Endothelial cell of umbilical vein (primary cell): ENCODE measurements at regions not wholly inside any gene's neighbourhood (a gene's known extent, or its start where the extent isn't known, plus 50 kb on each side); places are given as distances from the start of the nearest gene placed in this dataset.

ENCODE experiments used
- BruUV-seq: library from RNA; stranded (reverse); fragments of 400-500 nt; replicated peaks from 2 replicates; lab custom pipeline; 2021; lab: Mats Ljungman, UMichigan
- CTCF ChIA-PET: fragments of 300-600, 350-600 bp; sonication (Branson Sonifier 250); formaldehyde crosslinking; loops from one replicate; lab custom pipeline; 2021; ENCODE audit warnings: antibody characterized with exemption, inconsistent platforms; lab: Charles Lee
- POLR2A ChIA-PET: fragments of 300-600, 350-600 bp; sonication (Branson Sonifier 250); formaldehyde crosslinking; loops from one replicate; lab custom pipeline; 2021; ENCODE audit warnings: antibody characterized with exemption, inconsistent platforms; lab: Charles Lee
- DNase-seq: peaks from one replicate; pipeline ENCODE4 v3.0.0-alpha.2; 2011; ENCODE audit warnings: low read depth, low spot score
- FAIRE-seq: peaks from 2 replicates; lab custom pipeline; 2011; peaks lifted over from hg19 to GRCh38; lab: Jason Lieb, UNC
- H2AFZ ChIP-seq: 2 replicates; pipeline ENCODE4 v1.6.0; 2012; ENCODE audit warnings: low read depth, low read length, control low read depth, inconsistent platforms
- H3K27ac ChIP-seq: 2 replicates; pipeline ENCODE4 v1.5.1; 2011; ENCODE audit warnings: low read depth, mild to moderate bottlenecking, control low read depth, low read length, moderate library complexity; ENCODE audit not compliant: insufficient read depth
- H3K27me3 ChIP-seq, 2 experiments: 2 replicates each; pipeline versions ENCODE4 v1.6.0 to v1.6.1; 2011; ENCODE audit warnings: low read length in 2 of 2, mixed read lengths in 1 of 2; ENCODE audit not compliant: control insufficient read depth in 2 of 2, insufficient read depth in 2 of 2
- H3K36me3 ChIP-seq, 2 experiments: 2 replicates in 1 of 2; 3 replicates in 1 of 2; pipeline ENCODE4 v1.5.1; 2011; ENCODE audit warnings: low read length in 2 of 2, mild to moderate bottlenecking in 1 of 2, moderate library complexity in 1 of 2; ENCODE audit not compliant: control insufficient read depth in 2 of 2, insufficient read depth in 2 of 2; ENCODE audit errors: extremely low read depth in 1 of 2
- H3K4me1 ChIP-seq: 3 replicates; pipeline ENCODE4 v1.5.1; 2011; ENCODE audit warnings: mild to moderate bottlenecking, low read length; ENCODE audit not compliant: control insufficient read depth, insufficient read depth; ENCODE audit errors: extremely low read depth
- H3K4me2 ChIP-seq: 2 replicates; pipeline ENCODE4 v1.6.1; 2011; ENCODE audit warnings: low read length, control low read depth, mixed read lengths; ENCODE audit not compliant: insufficient read depth
- H3K4me3 ChIP-seq, 3 experiments: fragments of 200-600 bp in 1 of 3; sonication (generic), shearing (Covaris generic) in 1 of 3; replicated peaks in 1 of 3; 2 replicates each; pipeline ENCODE4 v1.5.1; 2011 to 2016; ENCODE audit warnings: control low read depth in 3 of 3, low read length in 3 of 3, mild to moderate bottlenecking in 2 of 3, inconsistent platforms in 1 of 3, low read depth in 1 of 3, moderate library complexity in 1 of 3; ENCODE audit not compliant: insufficient read depth in 1 of 3
- H3K79me2 ChIP-seq: 2 replicates; pipeline ENCODE4 v1.6.0; 2012; ENCODE audit warnings: low read length, inconsistent platforms; ENCODE audit not compliant: control insufficient read depth, insufficient read depth
- H3K9ac ChIP-seq: replicated peaks from 2 replicates; pipeline ENCODE3; 2011; ENCODE audit warnings: low read length, control low read depth; ENCODE audit not compliant: insufficient read depth; ENCODE audit errors: extremely low read depth
- H3K9me1 ChIP-seq: replicated peaks from 3 replicates; pipeline ENCODE4 v1.6.0; 2011; ENCODE audit warnings: mild to moderate bottlenecking, low read length; ENCODE audit not compliant: control insufficient read depth, insufficient read depth; ENCODE audit errors: extremely low read depth
- H3K9me3 ChIP-seq: replicated peaks from 2 replicates; pipeline ENCODE4 v1.5.1; 2012; ENCODE audit warnings: low read length, inconsistent platforms; ENCODE audit not compliant: control insufficient read depth, insufficient read depth
- H4K20me1 ChIP-seq: replicated peaks from 2 replicates; pipeline ENCODE3; 2011; ENCODE audit warnings: mild to moderate bottlenecking, low read length; ENCODE audit not compliant: control insufficient read depth, insufficient read depth; ENCODE audit errors: extremely low read depth
- CTCF ChIP-seq, 2 donors: IDR thresholded peaks; 1 replicate in 1 of 2; 2 replicates in 1 of 2; pipeline ENCODE4 v1.5.1; 2011; ENCODE audit warnings: low read length in 2 of 2, mild to moderate bottlenecking in 2 of 2, moderate library complexity in 2 of 2, control low read depth in 1 of 2, inconsistent platforms in 1 of 2, low read depth in 1 of 2; ENCODE audit not compliant: insufficient read depth in 1 of 2; ENCODE audit errors: extremely low read depth in 1 of 2
- EZH2 ChIP-seq: IDR thresholded peaks from 2 replicates; pipeline ENCODE4 v1.6.1; 2012; ENCODE audit warnings: borderline replicate concordance, low read depth, mild to moderate bottlenecking, moderate library complexity, low read length, inconsistent platforms; ENCODE audit not compliant: severe bottlenecking
- GATA2 ChIP-seq: IDR thresholded peaks from 2 replicates; pipeline ENCODE4 v1.7.0; 2011; ENCODE audit warnings: low read depth, mild to moderate bottlenecking, moderate library complexity, mixed read lengths, low read length; ENCODE audit not compliant: insufficient read length, insufficient read depth
- JUN ChIP-seq: IDR thresholded peaks from 2 replicates; pipeline ENCODE4 v1.6.1; 2011; ENCODE audit warnings: borderline replicate concordance, low read depth; ENCODE audit not compliant: insufficient read length, insufficient read depth
- MAX ChIP-seq: IDR thresholded peaks from 2 replicates; pipeline ENCODE4 v1.6.1; 2011; ENCODE audit not compliant: insufficient read depth, insufficient read length
- MYC ChIP-seq: IDR thresholded peaks from one replicate; pipeline ENCODE4 v1.6.1; 2011; ENCODE audit warnings: mild to moderate bottlenecking, low read depth, low read length
- POLR2A ChIP-seq: IDR thresholded peaks from 2 replicates; pipeline ENCODE4 v1.6.1; 2012; ENCODE audit warnings: low read depth, mild to moderate bottlenecking, control low read depth, low read length
- POLR2AphosphoS5 ChIP-seq: IDR thresholded peaks from 2 replicates; pipeline ENCODE4 v1.6.1; 2012; ENCODE audit warnings: low read depth, mild to moderate bottlenecking, control low read depth, low read length, moderate library complexity; ENCODE audit not compliant: insufficient read depth
- dilution Hi-C: fragments of 300-500 bp; cut with MboI; formaldehyde crosslinking; loops from one replicate; pipeline ENCODE4 v1.15.0; 2019; ENCODE audit warnings: low sequenced_read_pairs; ENCODE audit not compliant: extremely low pct_ligation_motif_present
- intact Hi-C: fragments of 100-400 bp; cut with micrococcal nuclease; formaldehyde crosslinking; loops from one replicate; pipeline ENCODE4 v1.10.0; 2022

DNA sequence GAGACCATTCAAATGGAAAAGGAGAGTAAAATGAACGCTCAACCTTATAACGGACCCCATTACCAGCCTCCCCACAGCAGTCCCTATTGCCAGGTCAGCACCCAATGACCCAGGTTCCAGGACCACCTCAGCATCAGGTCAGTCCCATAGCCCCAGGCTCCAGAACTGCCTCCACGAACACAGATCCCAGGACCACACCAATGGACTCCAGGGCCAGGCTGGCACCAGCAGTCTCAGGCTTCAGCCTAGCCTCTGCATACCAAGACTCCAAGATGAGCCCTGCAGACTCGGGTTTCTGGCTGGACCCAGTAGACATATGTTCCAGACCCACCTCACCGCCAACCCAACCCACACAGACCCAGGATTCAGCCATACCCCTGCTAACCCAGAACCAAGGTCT, 625.0 kb upstream of the RGS18 start:
- Histone ChIP-seq H3K4me1 (no peaks in the 10 kb centered on the region), H3K36me3 (no peaks in the 10 kb centered on the region), H3K9me3 (no peaks in the 10 kb centered on the region), H3K4me3 (no peak overlapping the region), H4K20me1 (no peaks in the 10 kb centered on the region), H3K9me1 (no peaks in the 10 kb centered on the region), H3K27ac (no peak overlapping the region), H3K79me2 (no peaks in the 10 kb centered on the region), H3K4me2 (no peak overlapping the region), H3K27me3 (no peaks in the 10 kb centered on the region), H3K9ac (no peak overlapping the region), H2AFZ (no peak overlapping the region)
- no peak for DNase-seq
- BruUV-seq, result no TSS peak
- POLR2A ChIA-PET, result no interaction called here
- intact Hi-C loops (no loop called here), dilution Hi-C loops (no loop called here)
- no peak for FAIRE-seq
- no peak for TF ChIP-seq MAX
- no peak for TF ChIP-seq EZH2
- TF ChIP-seq JUN, result no peak
- no peak for TF ChIP-seq GATA2
- TF ChIP-seq POLR2AphosphoS5, result no peak
- no peak for TF ChIP-seq POLR2A
- TF ChIP-seq MYC, result no peak
- no peak for TF ChIP-seq CTCF (IDR thresholded peaks at IDR 0.05; ENCODE audit: extremely low read depth in 1 of 2, insufficient read depth in 1 of 2, low read depth in 1 of 2, low read length in 2 of 2)
- CTCF ChIA-PET, result no interaction called here
